ENCODE measurements at regions not wholly inside any gene's neighbourhood (a gene's known extent, or its start where the extent isn't known, plus 50 kb on each side); places are given as distances from the start of the nearest gene placed in this dataset.

DNA sequence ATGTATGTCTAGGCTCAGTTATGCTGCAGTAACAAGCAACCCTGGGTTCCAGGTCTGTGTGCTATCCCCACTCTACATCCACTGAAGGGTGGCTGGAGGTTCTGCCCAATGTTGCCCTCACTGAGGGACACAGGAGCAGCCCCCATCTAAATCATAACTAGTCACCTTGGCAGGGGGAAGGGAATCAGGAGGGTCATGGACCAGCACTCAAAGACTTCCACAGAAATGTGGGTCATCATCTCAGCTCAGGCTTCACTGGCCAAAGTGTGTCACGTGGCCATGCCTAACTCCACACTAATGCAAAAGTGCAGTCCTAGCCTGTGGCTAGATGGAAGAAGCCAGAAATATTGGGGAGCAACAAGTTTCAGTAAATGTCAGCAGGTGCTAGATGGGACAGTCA, 137.3 kb upstream of the ZNF507 start:
- DNase-seq (ENCODE audit: low read depth): no peak

DNA sequence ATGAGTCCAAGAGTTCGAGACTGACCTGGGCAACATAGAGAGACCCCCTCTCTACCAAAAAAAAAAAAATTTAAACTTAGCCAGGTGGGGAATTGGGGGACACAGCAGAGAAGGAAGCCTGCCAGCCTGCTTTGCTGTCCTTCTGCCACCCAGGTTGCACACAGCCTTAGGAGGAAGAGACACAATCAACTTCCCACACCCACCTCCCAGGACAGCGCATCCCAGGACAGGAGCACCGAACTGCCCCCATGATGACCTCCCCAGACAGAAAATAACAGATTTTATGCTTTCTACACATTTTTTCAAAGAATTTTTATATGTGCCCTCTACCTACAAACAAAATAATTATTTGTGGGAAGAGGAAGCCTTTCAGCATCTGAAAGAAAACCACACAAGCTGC, 126.0 kb upstream of the ZNF507 start:
- no peak for DNase-seq (ENCODE audit: low read depth)

DNA sequence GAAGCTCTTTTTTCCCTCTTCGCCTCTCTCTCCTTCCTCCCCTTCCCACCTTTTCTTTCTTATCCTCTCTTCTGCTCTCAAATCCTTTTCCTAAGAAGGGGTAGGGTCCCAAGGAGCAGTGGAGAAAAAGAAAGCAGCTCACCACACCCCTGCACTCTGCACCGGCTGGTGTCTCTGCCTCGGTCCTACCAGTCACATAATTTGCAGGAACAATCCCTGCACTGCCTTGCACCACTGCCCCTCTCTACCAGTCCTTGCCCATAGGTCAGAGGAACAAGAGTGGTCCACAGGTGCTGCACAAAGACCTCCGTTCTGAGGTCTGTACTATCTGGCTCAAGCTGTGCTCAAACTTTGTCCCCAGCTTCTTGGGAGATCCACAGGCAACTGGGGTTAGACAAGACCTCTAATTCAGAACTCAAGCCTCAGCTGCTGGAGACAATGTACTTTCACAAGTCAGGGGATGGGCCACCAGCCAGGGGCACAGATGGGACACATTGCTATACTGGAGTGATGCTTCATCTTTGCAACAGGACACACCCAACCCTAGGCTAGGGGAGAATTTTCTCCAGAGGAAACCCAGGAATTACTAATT, 125.4 kb upstream of the ZNF507 start:
- DNase-seq (ENCODE audit: low read depth): no peak

DNA sequence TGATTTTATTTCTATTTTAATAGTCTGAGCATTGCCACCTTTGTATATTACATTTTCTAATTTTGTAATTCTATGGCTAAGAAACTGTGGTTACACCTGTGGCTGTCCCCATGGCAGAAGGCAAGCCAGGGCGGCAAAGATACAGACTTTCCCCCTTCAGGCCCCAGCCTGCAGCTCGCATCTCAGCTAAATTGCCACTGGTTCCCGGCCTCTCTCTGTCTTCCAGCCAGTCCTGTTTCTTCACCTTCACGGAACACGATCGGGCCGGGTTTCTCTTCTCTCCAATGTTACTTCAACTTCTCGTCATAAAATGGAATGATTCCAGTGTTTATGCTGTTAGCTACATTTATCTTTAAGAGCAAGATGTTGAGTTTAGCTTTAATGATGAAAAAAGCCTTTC, 124.5 kb upstream of the ZNF507 start:
- no peak for DNase-seq (ENCODE audit: low read depth)

DNA sequence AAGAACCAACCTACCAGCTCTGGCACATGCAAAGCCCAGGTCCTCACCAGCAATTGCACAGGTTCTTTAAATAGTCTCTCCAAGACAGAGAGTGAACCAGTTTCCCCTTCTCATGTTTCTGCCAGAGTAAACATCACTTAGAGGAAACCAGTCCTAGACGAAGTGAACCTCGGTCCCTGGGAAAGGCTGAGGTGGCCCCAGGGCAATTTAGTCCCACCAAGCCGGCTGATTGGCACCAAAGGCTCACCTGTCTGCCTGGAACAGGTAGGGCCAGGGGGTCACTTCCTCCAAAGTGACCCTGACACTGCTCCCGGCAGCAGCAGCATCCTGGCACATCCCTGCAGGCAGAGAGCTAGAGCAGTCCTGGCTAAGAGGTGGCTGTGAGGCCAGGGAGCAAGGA, 122.9 kb upstream of the ZNF507 start:
- DNase-seq (ENCODE audit: low read depth): no peak

DNA sequence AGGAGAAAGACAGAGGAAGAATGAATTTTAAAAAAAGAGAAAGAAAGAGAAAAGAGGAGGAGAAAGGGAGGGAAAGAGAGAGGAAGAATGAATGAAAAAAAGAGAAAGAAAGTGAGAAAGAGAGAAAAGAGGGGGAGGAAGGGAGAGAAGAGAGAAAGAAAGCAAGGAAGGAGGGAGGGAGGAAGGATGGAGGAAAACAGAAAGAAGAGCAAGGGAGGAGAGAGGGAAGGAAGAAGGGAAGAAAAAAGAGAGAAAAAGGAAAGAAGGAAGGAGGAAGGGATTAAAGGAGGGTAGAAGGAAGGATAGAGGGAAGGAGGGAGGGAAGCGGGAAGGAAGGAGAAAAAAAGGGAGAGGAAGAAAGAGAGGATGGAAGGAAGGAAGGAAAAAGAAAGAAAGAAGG, 122.3 kb upstream of the ZNF507 start:
- no peak for DNase-seq (ENCODE audit: low read depth)

DNA sequence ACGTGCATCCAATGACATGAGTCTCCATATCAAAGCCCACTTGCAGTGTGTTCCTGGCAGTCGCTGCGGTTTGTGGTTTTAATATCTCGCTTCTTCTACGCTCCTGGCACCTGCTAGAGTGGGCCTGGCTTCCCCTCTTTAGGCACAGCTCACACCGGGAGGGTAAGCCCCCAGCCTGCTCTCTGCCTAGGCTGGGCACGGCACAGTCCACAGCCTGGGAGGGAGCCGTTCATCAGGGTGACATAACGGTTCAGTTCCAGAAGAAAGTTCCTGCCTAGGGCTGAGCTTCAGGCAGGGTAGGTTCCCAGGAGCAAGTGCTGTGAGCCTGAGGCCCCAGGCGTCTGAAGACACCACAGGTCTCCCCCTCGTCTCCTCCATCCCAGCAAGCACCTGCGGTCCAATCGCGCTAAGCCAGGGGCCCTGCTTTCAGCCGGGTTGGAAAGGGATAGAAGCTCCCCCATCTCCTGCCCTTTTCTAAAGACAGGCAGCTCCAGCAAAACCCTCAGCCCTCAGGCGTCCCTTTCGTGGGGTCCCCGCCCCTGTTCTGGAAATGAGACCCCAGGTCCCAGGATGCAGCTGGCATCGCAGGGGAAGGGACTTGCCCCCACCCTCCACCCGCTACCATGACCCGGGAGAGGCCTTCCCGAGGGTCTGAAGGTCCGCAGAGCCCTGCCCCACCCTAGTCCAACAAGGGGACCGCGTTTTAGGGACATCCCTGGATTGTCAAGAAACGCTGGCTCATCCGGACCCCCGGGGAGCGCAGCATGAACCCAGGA, 121.6 kb upstream of the ZNF507 start:
- no peak for DNase-seq (ENCODE audit: low read depth)

DNA sequence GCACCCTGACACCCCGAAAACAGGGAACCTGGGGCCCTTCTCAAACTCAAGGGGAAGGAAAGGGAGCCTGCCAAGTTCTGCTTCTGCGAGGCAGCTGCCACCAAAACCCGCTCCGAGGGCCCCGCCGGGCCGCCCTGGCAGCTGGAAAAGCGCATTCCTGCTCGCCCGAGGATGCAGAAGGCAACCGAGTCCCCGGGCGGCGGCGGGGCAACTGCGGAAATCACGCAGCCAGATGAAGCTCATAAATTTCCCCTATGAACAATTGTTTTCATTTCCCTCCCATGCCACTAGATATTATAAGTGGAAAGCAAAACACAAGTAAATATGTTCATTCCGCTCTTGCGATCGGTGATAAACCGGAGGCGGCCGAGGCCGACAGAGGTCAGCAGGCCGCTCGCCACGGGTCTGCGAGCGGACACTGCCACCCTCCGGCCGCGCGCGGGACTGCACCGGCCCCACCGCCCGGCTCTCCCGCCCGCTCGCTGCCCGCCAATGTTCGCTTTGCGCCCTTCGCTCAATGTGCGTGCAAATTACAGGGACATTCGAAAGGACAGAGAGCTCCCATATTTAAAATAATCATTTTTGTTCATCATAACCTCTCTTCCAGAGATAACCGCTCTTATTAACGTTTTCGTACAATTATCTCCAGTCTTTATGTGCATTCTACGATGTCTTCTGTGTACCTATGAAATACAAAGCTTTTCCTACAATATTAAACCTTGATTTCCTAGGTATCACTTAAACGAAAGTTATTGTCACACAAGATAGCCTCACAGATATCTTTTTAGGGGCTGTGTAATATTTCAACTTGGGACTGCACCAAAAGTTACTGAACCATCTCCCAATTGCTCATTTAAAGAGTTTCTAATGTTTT, 120.8 kb upstream of the ZNF507 start:
- peak; percentile 35 for DNase-seq (ENCODE audit: low read depth)

DNA sequence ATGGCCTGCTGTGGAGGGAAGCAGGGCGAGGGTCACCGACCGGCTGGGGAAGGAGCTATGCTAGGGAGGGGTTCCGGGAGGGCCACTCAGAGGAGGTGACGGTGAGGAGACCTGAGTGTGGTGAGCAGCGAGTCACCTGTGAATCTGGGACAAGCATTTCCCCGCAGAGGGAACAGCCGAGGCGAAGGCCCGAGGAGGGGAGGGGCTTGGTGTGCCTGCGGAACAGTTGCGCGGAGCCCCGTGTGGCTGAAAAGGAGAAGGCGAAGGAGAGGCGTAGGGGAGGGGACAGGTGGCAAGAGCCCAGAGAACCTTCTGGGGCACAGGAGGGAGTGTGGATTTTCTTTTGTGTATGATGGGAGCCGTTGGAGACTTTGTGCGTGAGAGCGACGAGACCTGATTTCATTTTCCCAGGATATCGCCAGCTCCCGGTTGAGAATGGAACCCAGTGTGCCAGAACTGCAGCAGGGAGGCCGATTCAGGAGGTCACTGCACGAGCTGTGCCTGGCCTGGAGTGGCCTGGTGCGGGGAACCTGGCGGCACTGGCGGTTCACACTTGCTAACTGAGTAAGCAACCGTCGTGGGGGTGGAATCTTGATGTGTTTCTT, 117.7 kb upstream of the ZNF507 start:
- DNase-seq (ENCODE audit: low read depth): no peak

DNA sequence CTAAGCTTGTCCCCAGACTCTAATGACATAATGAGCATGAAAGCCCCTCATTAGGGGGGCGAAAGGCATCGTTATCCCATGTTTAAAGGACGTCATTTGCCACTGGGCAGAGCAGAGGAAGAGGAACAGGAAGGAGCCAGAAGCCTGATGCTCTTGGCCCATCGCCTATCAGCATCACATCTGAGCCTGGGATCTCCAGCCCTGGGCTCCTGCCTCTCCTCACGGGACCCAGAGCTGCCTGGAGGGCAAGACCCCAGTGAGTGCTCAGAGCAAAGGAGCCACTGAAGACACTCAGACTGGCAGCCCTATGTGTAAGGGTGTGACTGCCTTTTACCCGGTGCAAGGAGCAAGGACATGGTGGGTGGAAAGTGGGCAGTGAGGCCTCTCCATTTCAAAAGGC, 115.0 kb upstream of the ZNF507 start:
- no peak for DNase-seq (ENCODE audit: low read depth)

DNA sequence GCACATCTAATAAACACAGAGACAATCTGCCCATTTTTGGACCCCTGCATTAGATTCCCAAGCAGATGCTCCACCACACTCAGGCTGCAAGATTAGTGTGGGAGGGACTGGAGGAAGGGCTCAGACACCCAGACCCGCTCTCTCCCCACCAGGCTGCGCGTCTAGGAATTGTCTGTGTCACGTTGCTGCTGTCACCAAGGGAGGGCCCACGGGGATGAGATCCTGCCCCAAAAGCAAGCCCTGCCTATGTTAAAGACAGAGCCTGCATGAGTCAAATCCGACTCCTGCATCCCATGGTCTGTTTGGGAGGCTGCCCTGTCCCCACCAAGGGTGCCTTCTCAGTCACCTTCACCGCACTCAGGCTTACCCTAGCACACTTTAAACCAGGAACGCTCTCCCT, 114.4 kb upstream of the ZNF507 start:
- DNase-seq (ENCODE audit: low read depth): no peak

DNA sequence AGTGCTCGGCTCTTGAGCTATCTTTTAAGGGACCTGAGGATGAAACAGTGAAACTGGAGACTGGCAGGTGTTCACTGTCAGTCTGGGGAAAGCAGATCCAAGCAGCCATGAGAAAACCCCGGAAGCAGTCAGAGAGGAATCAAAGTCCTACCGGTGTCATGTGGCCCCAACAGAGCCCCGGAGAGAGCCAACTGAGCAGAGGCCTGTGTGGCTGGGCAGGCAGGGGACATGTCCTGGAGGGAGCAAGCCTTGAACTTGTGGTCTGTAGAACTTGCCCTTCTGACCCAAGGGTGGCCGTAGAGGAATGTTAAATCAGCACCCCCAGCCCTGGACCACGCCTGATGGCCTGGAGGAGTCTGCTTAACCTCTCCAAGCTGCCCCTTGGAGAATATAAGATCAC, 113.7 kb upstream of the ZNF507 start:
- no peak for DNase-seq (ENCODE audit: low read depth)

DNA sequence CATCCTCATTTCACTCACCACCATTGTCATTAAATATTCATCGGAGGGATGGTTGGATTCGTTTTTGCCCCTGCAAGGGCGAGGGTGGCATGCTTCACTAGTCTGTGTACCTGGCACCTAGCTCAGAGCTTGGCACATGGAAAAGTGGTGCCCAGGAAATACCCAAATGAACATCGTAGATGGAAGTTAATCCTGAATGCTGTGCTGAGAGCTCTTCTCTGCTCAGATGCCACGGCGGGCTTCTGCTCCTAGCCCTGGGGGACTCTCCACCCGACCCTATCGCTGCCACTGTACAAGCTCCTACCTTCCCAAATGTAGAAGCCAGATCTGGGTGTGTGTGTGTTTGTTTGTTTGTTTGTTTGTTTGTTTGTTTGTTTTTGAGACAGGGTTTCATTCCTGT, 113.0 kb upstream of the ZNF507 start:
- DNase-seq (ENCODE audit: low read depth): no peak

DNA sequence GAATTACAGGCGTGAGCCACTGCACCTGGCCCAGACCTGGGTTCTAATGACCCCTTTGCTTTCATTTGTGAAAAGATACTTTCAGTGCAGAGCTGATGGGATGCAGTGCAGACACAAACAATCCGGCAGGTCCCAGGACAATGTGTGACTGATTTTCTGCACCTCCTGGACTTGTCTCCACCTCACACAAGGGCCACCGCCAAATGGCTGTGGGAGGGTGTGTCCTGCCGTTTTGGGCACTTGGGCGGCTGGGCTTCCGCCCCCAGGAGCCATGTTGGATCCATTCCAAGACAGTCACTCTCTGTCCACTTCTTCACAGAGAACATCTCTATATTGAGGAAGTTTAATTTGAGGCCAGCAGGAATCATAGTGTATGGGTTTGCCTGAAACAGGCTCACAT, 112.3 kb upstream of the ZNF507 start:
- no peak for DNase-seq (ENCODE audit: low read depth)

DNA sequence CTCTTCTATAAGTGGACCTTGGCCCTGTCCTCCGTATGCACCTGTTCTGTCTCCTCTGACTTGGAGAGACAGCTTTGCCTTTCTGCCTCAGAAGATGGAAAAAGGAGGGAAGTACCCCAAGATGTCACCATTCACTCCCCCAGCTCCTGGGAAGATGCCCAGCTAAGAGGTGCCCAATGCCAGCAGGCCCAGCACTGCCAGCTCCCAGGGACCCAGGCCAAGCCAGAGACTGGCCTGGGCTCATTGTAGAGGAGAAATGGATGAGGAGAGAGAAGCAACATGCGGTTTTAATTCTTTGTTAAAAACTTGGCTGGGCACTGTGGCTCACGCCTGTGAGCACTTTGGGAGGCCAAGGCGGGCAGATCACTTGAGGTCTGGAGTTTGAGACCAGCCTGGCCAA, 111.5 kb upstream of the ZNF507 start:
- no peak for DNase-seq (ENCODE audit: low read depth)

DNA sequence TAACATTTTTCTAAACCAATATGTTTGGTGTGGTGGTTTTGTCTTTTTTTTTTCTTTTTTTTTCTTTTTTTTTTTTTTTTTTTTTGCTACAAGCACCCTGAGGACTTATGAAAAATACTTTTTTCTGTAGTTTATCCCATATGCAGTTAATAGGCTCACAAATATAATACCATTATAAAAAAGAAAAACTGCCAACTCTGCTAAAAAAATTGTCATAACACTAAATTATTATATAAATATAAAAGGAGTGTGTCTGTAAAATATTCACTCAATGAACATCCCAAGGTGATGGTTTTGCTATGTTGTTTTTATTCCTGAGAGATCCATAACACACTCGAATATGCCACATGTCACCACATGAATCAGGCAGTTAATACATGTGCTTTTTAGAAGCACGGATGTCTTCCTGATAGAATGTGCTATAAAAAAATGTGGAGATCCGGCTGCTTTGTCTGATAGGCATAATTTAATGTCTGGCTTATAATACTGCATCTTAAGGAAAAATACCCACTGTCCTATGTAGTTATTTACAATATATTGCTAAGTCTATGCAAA, 110.7 kb upstream of the ZNF507 start:
- DNase-seq (ENCODE audit: low read depth): no peak

DNA sequence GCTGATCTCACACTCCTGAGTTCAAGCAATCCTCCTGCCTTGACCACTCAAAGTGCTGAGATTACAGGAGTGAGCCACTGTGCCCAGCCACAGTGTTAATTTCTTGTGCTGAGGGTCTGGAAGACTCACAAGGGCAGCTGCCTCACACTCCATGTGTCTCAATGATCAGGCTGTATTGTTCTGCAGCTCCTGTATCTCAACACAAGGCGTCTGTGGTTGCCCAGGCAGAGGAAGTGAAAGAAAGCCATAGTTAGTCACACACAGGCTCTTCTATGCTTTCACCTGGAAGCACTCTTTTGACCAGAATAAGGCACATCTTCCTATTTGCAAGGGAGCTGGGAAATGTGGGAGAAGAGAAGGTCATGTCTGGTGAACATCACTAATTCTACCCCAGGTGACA, 107.3 kb upstream of the ZNF507 start:
- no peak for DNase-seq (ENCODE audit: low read depth)

DNA sequence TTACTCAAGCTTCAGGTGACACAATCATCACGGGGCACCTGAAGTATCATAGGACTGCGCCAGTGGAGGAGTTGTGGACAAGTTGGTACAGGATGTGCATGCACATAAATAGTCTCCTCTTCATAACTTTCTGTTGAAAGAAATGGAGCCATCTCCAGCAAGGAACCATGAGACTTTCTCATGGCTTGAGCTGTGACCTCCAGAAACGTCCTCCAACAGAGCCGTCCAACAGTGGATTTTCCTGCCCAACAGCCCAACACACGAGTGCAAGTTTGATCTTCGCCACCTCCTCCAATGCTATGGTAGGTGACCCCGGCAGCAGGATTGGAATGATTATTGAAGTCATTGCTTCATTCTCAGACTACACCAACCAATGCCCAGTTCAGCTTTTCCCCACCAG, 105.1 kb upstream of the ZNF507 start:
- no peak for DNase-seq (ENCODE audit: low read depth)

DNA sequence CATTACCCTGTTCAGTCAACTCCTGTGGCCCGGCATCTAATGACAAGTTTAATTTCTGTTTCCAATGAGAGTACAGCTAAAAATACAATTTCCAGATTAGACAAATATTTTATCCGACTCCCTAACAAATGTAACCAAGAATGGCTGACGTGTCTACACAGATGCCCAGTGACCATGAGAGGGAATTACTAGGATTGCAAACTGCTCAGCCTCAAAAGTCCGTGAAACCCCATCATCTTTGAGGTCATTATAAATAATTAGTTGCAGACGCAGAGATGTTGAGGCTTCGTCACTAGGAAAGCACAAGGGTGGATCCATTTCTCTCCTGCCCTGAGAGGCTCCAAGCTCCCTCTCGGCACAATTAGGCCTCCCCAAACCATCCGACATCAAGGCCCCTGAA, 104.1 kb upstream of the ZNF507 start:
- DNase-seq (ENCODE audit: low read depth): no peak

DNA sequence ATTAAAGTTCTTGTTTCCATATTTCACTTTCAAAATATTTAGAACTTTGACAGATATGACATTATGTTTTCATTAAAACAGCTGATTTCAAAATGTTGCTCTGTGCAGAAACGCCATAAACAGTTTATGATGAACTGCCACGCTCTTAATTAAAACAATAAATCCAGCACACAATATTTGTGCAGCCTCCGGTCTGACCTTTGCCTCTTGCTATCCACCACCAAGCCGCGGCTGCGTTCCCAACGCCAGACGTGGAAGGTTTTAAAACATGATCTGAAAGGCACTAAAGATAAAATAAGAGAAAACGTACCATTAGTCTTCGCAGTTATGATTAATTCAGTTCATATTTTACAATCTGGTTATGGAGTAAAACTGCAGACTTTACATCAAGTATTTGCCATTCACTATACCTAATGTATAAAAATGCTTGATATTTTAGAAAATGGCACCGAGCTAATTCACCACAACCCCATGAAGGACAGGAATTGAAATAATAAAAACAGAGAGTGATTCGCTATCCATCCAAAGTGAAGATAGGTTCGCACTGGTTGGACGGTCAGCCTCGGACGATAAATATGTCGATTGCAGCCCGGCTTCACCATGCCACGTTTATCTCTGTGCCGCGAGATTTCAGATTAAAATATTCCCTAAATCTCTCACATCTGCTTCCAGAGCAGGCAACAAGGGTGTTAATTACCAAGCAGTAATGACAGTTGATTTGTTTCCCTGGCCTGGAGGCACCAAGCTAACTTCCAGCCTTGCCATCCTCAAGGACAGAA, 103.3 kb upstream of the ZNF507 start:
- no peak for DNase-seq (ENCODE audit: low read depth)

DNA sequence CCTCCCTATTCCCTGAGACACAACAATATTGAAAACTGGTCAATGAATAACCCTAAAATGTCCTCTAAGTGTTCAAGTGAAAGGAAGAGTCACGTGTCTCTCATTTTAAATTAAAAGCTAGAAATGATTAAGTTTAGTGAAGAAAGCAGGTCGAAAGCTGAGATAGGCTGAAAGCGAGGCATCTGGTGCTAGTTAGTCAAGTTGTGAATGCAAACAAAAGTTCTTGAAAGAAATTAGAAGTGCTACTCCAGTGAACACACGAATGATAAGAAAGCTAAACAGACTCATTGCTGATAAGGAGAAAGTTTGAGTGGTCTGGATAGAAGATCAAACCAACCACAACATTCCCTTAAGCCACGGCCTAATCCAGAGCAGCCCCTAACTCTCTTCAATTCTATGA, 99.4 kb upstream of the ZNF507 start:
- no peak for DNase-seq (ENCODE audit: low read depth)
